GM13976 (cell line): ENCODE measurements at regions not wholly inside any gene's neighbourhood (a gene's known extent, or its start where the extent isn't known, plus 50 kb on each side); places are given as distances from the start of the nearest gene placed in this dataset.

ENCODE experiments used
- DNase-seq: peaks from one replicate; pipeline ENCODE4 v3.0.0; 2012; ENCODE audit warnings: low spot score
- CTCF ChIP-seq: IDR thresholded peaks from 2 replicates; pipeline ENCODE4 v1.5.1; 2012; ENCODE audit warnings: borderline replicate concordance, mild to moderate bottlenecking; ENCODE audit not compliant: insufficient read depth; ENCODE audit errors: extremely low read depth, missing control alignments, control extremely low read depth
- in situ Hi-C: fragments of 300-500 bp; cut with MboI; formaldehyde crosslinking; loops from one replicate; pipeline ENCODE4 v1.12.0; 2022; ENCODE audit warnings: low sequenced_read_pairs, mixed read lengths, inconsistent platforms; ENCODE audit not compliant: unreplicated experiment

DNA sequence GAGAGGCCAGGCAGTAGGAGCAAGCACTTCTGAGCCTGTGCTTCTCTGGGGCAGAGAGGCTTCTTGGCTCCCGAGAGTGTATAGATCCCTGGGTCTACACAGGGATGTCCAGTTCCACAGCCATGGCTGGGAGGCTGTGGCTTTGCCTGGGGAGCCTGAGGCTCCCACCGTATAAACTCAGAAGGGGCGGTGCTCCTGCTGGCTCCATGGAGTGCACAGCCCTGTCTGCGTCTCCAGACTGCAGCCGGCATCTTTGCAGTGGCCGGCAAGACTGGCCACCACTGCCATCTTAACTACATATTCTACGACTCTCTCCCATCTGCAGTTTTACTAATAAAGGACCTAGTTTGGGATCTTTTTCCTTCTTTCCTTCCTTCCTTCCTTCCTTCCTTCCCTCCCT is 1253.8 kb downstream of the C4orf33 start:
- no peak for TF ChIP-seq CTCF
- in situ Hi-C loops: no loop called here
- DNase-seq: no peak

- DNase-seq: no peak
- no peak for TF ChIP-seq CTCF
- in situ Hi-C loops: no loop called here
These were observed 1260.9 kb downstream of the C4orf33 start for GRCh38 chr4:130356873-130357272.

GRCh38 chr4:130359542-130359941 is 1263.6 kb downstream of the C4orf33 start:
- TF ChIP-seq CTCF: no peak
- in situ Hi-C loops: no loop called here
- DNase-seq: no peak

GRCh38 chr4:130361616-130362015 is 1265.7 kb downstream of the C4orf33 start:
- in situ Hi-C loops: no loop called here
- no peak for DNase-seq
- no peak for TF ChIP-seq CTCF

- DNase-seq: no peak
- TF ChIP-seq CTCF: no peak
- in situ Hi-C loops: no loop called here
These were observed 1272.7 kb downstream of the C4orf33 start for GRCh38 chr4:130368668-130369067.

DNA sequence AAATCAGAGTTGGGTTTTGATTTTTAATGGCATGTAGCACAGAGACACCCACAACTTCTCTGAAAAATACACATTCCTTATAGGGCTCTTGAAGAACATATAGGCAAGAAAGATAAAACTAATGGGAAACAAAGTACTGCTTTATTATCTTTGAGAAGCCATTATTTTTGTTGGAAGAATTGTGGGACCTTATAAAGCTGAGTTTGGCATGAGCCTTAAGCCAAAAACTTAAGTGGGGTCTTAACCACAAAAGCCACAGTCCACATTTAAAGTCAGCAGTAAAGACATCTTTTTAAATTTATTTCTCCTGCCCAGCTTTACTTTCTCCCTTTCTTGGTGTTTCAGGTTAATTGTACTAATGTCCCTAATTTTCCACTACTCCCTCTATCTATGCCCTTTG is 1297.3 kb downstream of the C4orf33 start:
- in situ Hi-C loops: no loop called here
- no peak for TF ChIP-seq CTCF
- no peak for DNase-seq

GRCh38 chr4:130393642-130394041 is 1297.7 kb downstream of the C4orf33 start:
- no peak for DNase-seq
- no peak for TF ChIP-seq CTCF
- in situ Hi-C loops: no loop called here
